GM23248 (cell line): ENCODE measurements at regions not wholly inside any gene's neighbourhood (a gene's known extent, or its start where the extent isn't known, plus 50 kb on each side); places are given as distances from the start of the nearest gene placed in this dataset.

Source experiments
- DNase-seq: peaks from one replicate; pipeline ENCODE4 v3.0.0-alpha.2; 2015
- H2AFZ ChIP-seq: fragments of 200-600 bp; sonication (generic); 2 replicates; pipeline ENCODE4 v1.6.1; 2016; ENCODE audit warnings: antibody characterized with exemption
- H3F3A ChIP-seq: fragments of 200-600 bp; sonication (generic); 2 replicates; pipeline ENCODE4 v1.6.1; 2016; ENCODE audit warnings: mild to moderate bottlenecking, antibody characterized with exemption, mixed run types; ENCODE audit not compliant: insufficient read depth
- H3K27ac ChIP-seq: fragments of 200-600 bp; sonication (generic); 2 replicates; pipeline ENCODE4 v1.5.1; 2016; ENCODE audit warnings: mild to moderate bottlenecking
- H3K27me3 ChIP-seq: fragments of 200-600 bp; sonication (generic); replicated peaks from 2 replicates; pipeline ENCODE4 v1.6.1; 2016; ENCODE audit warnings: mild to moderate bottlenecking; ENCODE audit not compliant: insufficient read depth
- H3K36me3 ChIP-seq: fragments of 200-600 bp; sonication (generic); 2 replicates; pipeline ENCODE4 v1.6.1; 2016; ENCODE audit warnings: low read depth, mild to moderate bottlenecking
- H3K4me1 ChIP-seq: fragments of 200-600 bp; sonication (generic); 2 replicates; pipeline ENCODE4 v1.6.1; 2016; ENCODE audit warnings: mild to moderate bottlenecking; ENCODE audit not compliant: insufficient read depth
- H3K4me2 ChIP-seq: fragments of 200-600 bp; sonication (generic); one replicate; pipeline ENCODE4 v1.6.1; 2016; ENCODE audit warnings: mild to moderate bottlenecking; ENCODE audit not compliant: unreplicated experiment
- H3K4me3 ChIP-seq: fragments of 200-600 bp; sonication (generic); 2 replicates; pipeline ENCODE4 v1.5.1; 2016; ENCODE audit warnings: mild to moderate bottlenecking
- H3K79me2 ChIP-seq: fragments of 200-600 bp; sonication (generic); 2 replicates; pipeline ENCODE4 v1.6.1; 2016; ENCODE audit warnings: mild to moderate bottlenecking; ENCODE audit not compliant: insufficient read depth
- H3K9ac ChIP-seq: fragments of 200-600 bp; sonication (generic); 2 replicates; pipeline ENCODE4 v1.6.1; 2016; ENCODE audit warnings: mild to moderate bottlenecking
- H3K9me2 ChIP-seq: fragments of 200-600 bp; sonication (generic); 2 replicates; pipeline ENCODE4 v1.6.1; 2016; ENCODE audit warnings: mixed run types, mild to moderate bottlenecking, moderate library complexity; ENCODE audit not compliant: insufficient read depth
- H3K9me3 ChIP-seq: fragments of 200-600 bp; sonication (generic); one replicate; pipeline ENCODE4 v1.6.1; 2017; ENCODE audit warnings: low read depth
- H4K20me1 ChIP-seq: fragments of 200-600 bp; sonication (generic); 2 replicates; pipeline ENCODE4 v1.6.0; 2016; ENCODE audit not compliant: insufficient read depth
- EZH2 ChIP-seq: fragments of 200-600 bp; sonication (generic); IDR thresholded peaks from 2 replicates; pipeline ENCODE4 v1.6.1; 2018; ENCODE audit warnings: antibody characterized with exemption, mild to moderate bottlenecking; ENCODE audit not compliant: insufficient read depth, poor library complexity, severe bottlenecking
- EZH2phosphoT487 ChIP-seq: fragments of 200-600 bp; sonication (generic); IDR thresholded peaks from 2 replicates; pipeline ENCODE4 v1.6.1; 2018; ENCODE audit warnings: antibody characterized with exemption, moderate library complexity, mild to moderate bottlenecking, low read depth; ENCODE audit not compliant: insufficient read depth
- WGBS, 2 experiments: methylation state at CpG; one replicate each; pipeline ENCODE4 v1.1.6; 2015 to 2017; ENCODE audit warnings: low lambda C conversion rate in 2 of 2, low coverage in 1 of 2; ENCODE audit errors: missing lambda C conversion rate in 2 of 2; 5-methylcytosine and 5-hydroxymethylcytosine counted together
- in situ Hi-C: fragments of 300-500 bp; cut with MboI; formaldehyde crosslinking; loops from 2 replicates; pipeline ENCODE4 v1.15.0; 2020

DNA sequence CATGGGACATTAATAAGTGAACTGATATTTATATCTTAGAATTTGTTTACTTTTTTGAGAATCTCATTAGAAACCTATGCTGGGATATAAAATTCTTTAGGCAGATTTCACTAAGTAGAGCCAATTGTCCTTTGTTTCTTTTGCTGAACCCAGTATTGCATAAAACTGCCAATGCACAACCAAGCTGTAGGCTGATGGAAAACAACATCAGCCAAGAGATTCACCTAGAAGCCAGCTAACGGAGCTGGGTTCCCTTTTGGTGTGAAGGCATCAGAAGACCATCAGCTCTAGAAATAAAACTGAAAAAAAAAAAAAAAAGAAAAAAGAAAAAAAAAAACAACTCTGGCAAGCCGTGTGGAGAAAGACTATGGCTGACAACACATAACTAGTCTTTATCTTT lies 328.2 kb upstream of the PDE3A start:
- Histone ChIP-seq H3K4me3 (no peak overlapping the region), H3K79me2 (no peaks in the 10 kb centered on the region), H3K36me3 (no peaks in the 10 kb centered on the region), H3K4me1 (no peaks in the 10 kb centered on the region), H3K4me2 (no peak overlapping the region), H3K9me2 (no peaks in the 10 kb centered on the region), H3K9me3 (no peaks in the 10 kb centered on the region), H4K20me1 (no peaks in the 10 kb centered on the region), H3K9ac (no peak overlapping the region), H2AFZ (no peak overlapping the region), H3K27ac (no peak overlapping the region), H3K27me3 (no peaks in the 10 kb centered on the region; the same call in 1 of the 2 replicates), H3F3A (peaks cover 4% of the 10 kb centered on the region; the same call in 1 of the 2 replicates)
- DNase-seq = no peak
- in situ Hi-C loops = no loop called here
- 34 to 37% methylated on average over 2 of the region's 2 CpGs for WGBS, 2 experiments
- TF ChIP-seq EZH2 (no peak), EZH2phosphoT487 (no peak)

DNA sequence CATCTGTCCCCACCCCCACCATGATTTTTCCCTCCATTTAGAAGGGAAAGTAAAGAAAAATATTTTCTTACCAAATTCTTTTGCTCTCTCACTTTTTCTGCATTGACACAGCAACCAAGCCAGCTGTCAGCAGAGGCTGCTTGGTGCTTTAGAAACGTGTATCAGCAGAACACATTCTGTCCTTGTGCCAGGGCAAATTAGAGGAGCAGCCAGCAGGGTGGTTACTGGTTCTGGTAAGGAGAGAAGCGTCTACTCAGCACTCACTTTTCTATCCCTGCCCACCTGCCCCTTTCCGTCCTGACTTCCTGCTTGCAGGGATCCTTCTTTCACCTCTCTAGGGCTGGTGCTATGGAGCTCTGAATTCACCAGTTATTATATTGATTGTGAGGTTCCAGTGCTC lies 327.5 kb upstream of the PDE3A start:
- Histone ChIP-seq H3F3A (peaks cover 4% of the 10 kb centered on the region; the same call in 1 of the 2 replicates), H3K4me2 (no peak overlapping the region)

DNA sequence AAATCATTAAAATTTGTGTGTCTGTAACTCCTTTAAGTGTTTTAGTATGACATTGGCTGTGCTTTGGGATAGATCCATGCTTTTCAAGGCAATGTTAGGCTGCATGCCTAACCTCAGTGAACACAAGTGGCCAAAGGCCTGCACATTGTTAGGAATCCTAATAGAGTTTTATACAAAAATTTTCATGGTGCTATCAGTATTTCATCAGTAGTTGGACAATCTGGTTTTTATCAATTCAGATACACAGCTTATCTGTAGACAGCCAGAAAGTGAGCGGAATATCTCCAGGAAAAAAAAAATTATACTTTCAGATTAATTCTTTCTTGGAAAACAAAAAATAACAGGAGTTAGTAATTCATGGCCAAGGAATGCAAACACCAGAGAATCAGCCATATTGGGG lies 324.0 kb upstream of the PDE3A start:
- Histone ChIP-seq H3K36me3 (no peaks in the 10 kb centered on the region), H4K20me1 (no peaks in the 10 kb centered on the region), H3K4me1 (no peaks in the 10 kb centered on the region), H3K79me2 (no peaks in the 10 kb centered on the region), H3K9me3 (no peaks in the 10 kb centered on the region), H3K27me3 (no peaks in the 10 kb centered on the region; the same call in 1 of the 2 replicates), H3F3A (peaks cover 4% of the 10 kb centered on the region; the same call in 1 of the 2 replicates), H2AFZ (0 out of 2 replicates have a peak overlapping the region, but pooled peaks have one; percentile 10), H3K4me3 (no peak overlapping the region), H3K4me2 (no peak overlapping the region), H3K27ac (no peak overlapping the region), H3K9me2 (no peaks in the 10 kb centered on the region), H3K9ac (no peak overlapping the region)
- in situ Hi-C loops = no loop called here
- DNase-seq = no peak
- 95 to 96% methylated on average over 1 of the region's 1 CpG for WGBS, 2 experiments
- no peak for TF ChIP-seq EZH2
- TF ChIP-seq EZH2phosphoT487 = no peak

More for the DNA sequence above, 327.5 kb upstream of the PDE3A start:
- WGBS, 2 experiments = 31 to 38% methylated on average over 3 of the region's 3 CpGs
- Histone ChIP-seq H3K4me3 (no peak overlapping the region), H3K9ac (no peak overlapping the region), H3K27me3 (no peaks in the 10 kb centered on the region; the same call in 1 of the 2 replicates), H3K36me3 (no peaks in the 10 kb centered on the region), H3K9me2 (no peaks in the 10 kb centered on the region), H3K9me3 (no peaks in the 10 kb centered on the region), H4K20me1 (no peaks in the 10 kb centered on the region), H3K4me1 (no peaks in the 10 kb centered on the region), H3K27ac (no peak overlapping the region), H3K79me2 (no peaks in the 10 kb centered on the region), H2AFZ (no peak overlapping the region)
- TF ChIP-seq EZH2phosphoT487 (no peak), EZH2 (no peak)
- in situ Hi-C loops = no loop called here
- no peak for DNase-seq

DNA sequence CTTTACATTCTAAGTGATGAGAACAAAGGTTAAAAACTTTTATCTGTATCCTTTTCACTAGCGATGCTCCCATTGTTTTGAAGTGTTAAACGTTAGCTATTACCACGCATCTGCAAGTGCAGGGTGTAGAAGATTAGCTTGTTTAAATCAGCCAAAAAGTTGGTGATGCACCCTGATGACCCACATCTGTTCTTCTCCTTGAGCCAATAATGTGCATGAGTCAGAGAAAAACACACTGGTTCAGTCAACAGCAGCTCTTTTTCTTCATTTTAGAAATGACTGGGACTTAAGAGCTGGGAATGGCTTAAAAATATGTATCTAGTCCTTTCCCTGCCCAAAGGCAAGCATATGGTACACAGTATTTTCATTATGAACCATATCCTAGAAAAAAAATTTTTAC lies 323.5 kb upstream of the PDE3A start:
- H3K9me3 ChIP-seq = no peaks in the 10 kb centered on the region
- 2% methylated on average over 3 of the region's 3 CpGs for WGBS, 2 experiments
- H4K20me1 ChIP-seq = no peaks in the 10 kb centered on the region
- TF ChIP-seq EZH2 = no peak
- TF ChIP-seq EZH2phosphoT487 = no peak
- no peak overlapping the region for H3K9ac ChIP-seq
- no peaks in the 10 kb centered on the region for H3K79me2 ChIP-seq
- H3K27ac ChIP-seq = no peak overlapping the region
- H3K4me1 ChIP-seq = no peaks in the 10 kb centered on the region
- H3K27me3 ChIP-seq = no peaks in the 10 kb centered on the region; the same call in 1 of the 2 replicates
- H3K9me2 ChIP-seq = no peaks in the 10 kb centered on the region
- H2AFZ ChIP-seq = peak overlapping the region; percentile 10; the same call in 1 of the 2 replicates
- peak; percentile 56 for DNase-seq
- H3K4me2 ChIP-seq = no peak overlapping the region
- H3F3A ChIP-seq = peaks cover 4% of the 10 kb centered on the region; the same call in 1 of the 2 replicates
- in situ Hi-C loops = no loop called here
- H3K36me3 ChIP-seq = no peaks in the 10 kb centered on the region
- no peak overlapping the region for H3K4me3 ChIP-seq

DNA sequence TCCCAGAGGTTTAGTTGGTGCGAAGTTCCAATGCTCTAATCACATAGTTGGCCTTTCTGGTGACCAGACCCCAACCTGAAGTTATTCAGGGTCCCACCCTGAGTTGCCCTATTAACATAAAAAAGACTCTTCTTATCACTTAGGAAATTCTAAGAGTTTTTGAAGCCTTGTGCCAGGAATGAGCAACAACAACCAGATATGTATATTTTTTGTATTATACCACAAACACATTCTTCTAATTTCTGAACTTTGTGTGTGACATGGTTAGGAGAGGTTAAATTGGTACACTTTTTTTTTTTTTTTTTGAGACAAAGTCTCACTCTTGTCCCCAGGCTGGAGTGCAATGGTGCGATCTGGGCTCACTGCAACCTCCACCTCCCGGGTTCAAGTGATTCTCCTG lies 320.4 kb upstream of the PDE3A start:
- H3K36me3 ChIP-seq = no peaks in the 10 kb centered on the region
- no peak overlapping the region for H2AFZ ChIP-seq
- no peaks in the 10 kb centered on the region for H4K20me1 ChIP-seq
- no peak overlapping the region for H3K27ac ChIP-seq
- H3K4me2 ChIP-seq = no peak overlapping the region
- peaks cover 4% of the 10 kb centered on the region; the same call in 1 of the 2 replicates for H3F3A ChIP-seq
- no peak overlapping the region for H3K9ac ChIP-seq
- TF ChIP-seq EZH2 = no peak
- no peak for TF ChIP-seq EZH2phosphoT487
- in situ Hi-C loops = no loop called here
- WGBS, 2 experiments = 63 to 65% methylated on average over 3 of the region's 3 CpGs
- DNase-seq = no peak
- H3K9me3 ChIP-seq = no peaks in the 10 kb centered on the region
- H3K4me1 ChIP-seq = no peaks in the 10 kb centered on the region
- no peak overlapping the region for H3K4me3 ChIP-seq
- H3K27me3 ChIP-seq = no peaks in the 10 kb centered on the region
- no peaks in the 10 kb centered on the region for H3K79me2 ChIP-seq
- H3K9me2 ChIP-seq = no peaks in the 10 kb centered on the region
